Activated T-cell treated with anti-CD3 and anti-CD28 coated beads for 24 hours (primary cell): ENCODE measurements at regions not wholly inside any gene's neighbourhood (a gene's known extent, or its start where the extent isn't known, plus 50 kb on each side); places are given as distances from the start of the nearest gene placed in this dataset.
"Not testable (repeated sequence)": the region's sequence is repeated elsewhere in the genome, so short reads cannot be mapped to it uniquely, and the experiment has no call there.

Experiments used
- DNase-seq: peaks from one replicate; pipeline ENCODE4 v3.0.0-alpha.2; 2020; ENCODE audit warnings: low read depth

- DNase-seq: no peak
These were observed 49.8 kb downstream of the ABCC12 start for GRCh38 chr16:48105976-48106375.

GRCh38 chr16:48105456-48105855 is 50.3 kb downstream of the ABCC12 start:
- DNase-seq: no peak

- no peak for DNase-seq
These were observed 52.2 kb downstream of the ABCC12 start for GRCh38 chr16:48103591-48103990.

- DNase-seq: no peak
These were observed 53.4 kb downstream of the ABCC12 start for GRCh38 chr16:48102083-48103008.

- DNase-seq: peak; percentile 33
These were observed 54.6 kb downstream of the ABCC12 start for GRCh38 chr16:48101069-48101674.

- DNase-seq: no peak
These were observed 56.3 kb downstream of the ABCC12 start for GRCh38 chr16:48099455-48099854.

- no peak for DNase-seq
These were observed 57.3 kb downstream of the ABCC12 start for GRCh38 chr16:48098472-48098871.

- DNase-seq: no peak
These were observed 64.7 kb downstream of the ABCC12 start for GRCh38 chr16:48091117-48091516.

- no peak for DNase-seq
These were observed 66.6 kb downstream of the ABCC12 start for GRCh38 chr16:48089053-48089792.

- DNase-seq: no peak
These were observed 68.2 kb downstream of the ABCC12 start for GRCh38 chr16:48087639-48088038.

- no peak for DNase-seq
These were observed 69.4 kb downstream of the ABCC12 start for GRCh38 chr16:48086422-48086821.

GRCh38 chr16:48085729-48086128 is 70.1 kb downstream of the ABCC12 start:
- no peak for DNase-seq

GRCh38 chr16:48084826-48085225 is 71.0 kb downstream of the ABCC12 start:
- DNase-seq: no peak

GRCh38 chr16:48082516-48082915 is 73.3 kb downstream of the ABCC12 start:
- DNase-seq: no peak

- DNase-seq: no peak
These were observed 74.1 kb downstream of the ABCC12 start for GRCh38 chr16:48081656-48082055.

- no peak for DNase-seq
These were observed 79.3 kb downstream of the ABCC12 start for GRCh38 chr16:48076455-48077012.

- DNase-seq: no peak
These were observed 80.4 kb downstream of the ABCC12 start for GRCh38 chr16:48075398-48075797.

GRCh38 chr16:48067388-48067787 is 88.4 kb downstream of the ABCC12 start:
- DNase-seq: no peak

- no peak for DNase-seq
These were observed 90.8 kb downstream of the ABCC12 start for GRCh38 chr16:48064971-48065370.

GRCh38 chr16:48062681-48063080 is 93.1 kb downstream of the ABCC12 start:
- DNase-seq: no peak

GRCh38 chr16:48059936-48060335 is 95.9 kb downstream of the ABCC12 start:
- DNase-seq: no peak

GRCh38 chr16:48059190-48059589 is 96.6 kb downstream of the ABCC12 start:
- not testable (repeated sequence) for DNase-seq
